ENCODE measurements at regions not wholly inside any gene's neighbourhood (a gene's known extent, or its start where the extent isn't known, plus 50 kb on each side); places are given as distances from the start of the nearest gene placed in this dataset.

- DNase-seq, result no peak
Observed at GRCh38 chr4:157961229-157961990, 211.4 kb downstream of the GASK1B start.

GRCh38 chr4:157957905-157958304, 214.9 kb downstream of the GASK1B start:
- no peak for DNase-seq

DNA sequence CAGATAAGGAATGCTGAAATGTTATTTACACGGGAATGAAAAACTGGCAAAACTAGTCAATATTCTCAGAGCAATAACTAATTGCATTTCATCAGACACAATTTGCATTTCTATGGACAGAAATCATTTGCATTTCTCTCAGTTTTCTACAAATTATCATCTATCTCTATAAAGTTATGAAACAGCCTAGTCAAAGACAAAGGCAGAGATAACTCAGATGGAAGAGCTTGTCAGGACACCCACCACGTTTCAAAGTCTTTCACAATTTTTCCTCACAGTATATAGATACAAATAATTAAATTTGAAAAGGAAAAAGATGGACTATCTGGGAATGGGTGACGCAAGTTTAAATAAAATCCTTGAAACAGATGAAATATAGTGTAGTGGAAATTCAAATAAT, 230.8 kb downstream of the GASK1B start:
- DNase-seq, result no peak

GRCh38 chr4:157934151-157934550, 238.7 kb downstream of the GASK1B start:
- no peak for DNase-seq

- DNase-seq, result no peak
Observed at GRCh38 chr4:157932936-157933335, 239.9 kb downstream of the GASK1B start.

- DNase-seq, result no peak
Observed at GRCh38 chr4:157929486-157929885, 243.3 kb downstream of the GASK1B start.

GRCh38 chr4:157918036-157918832, 254.6 kb downstream of the GASK1B start:
- DNase-seq, result no peak

DNA sequence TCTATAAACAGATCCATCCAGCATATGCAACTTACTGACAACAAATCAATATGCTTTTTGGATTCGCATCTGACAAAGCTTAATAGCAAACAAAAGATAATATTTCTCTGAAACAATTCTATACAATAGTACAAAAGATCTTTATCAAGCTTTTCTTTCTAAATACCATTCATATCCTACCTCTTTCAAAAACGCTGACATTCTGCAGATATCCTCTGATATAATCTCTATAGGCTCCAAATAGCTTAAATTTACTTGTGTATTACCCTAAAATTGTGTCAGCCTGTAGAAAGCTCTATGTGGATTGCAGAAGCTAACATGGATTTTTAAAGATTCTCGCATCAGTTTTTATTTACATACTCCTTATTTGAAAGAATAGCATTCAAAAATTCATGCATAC, 260.6 kb downstream of the GASK1B start:
- no peak for DNase-seq

GRCh38 chr4:157911662-157912061, 261.2 kb downstream of the GASK1B start:
- DNase-seq, result no peak

DNA sequence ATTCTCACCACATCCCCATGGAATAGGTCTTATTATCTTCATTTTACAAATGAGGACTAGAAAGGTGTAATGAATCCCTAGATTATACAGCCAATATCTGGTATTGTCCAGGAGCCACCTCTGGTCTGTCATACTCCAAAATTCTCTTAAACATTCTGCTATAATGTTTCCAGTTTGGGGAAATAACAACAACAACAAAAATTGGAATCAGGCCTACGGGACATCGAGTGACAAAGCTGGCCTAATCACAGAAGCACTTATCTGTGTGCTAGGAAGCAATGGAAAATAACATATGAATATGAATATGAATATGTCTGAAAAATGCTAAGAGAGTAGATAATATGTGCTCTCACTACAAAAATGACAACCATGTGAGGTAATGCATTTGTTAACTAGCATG, 264.1 kb downstream of the GASK1B start:
- no peak for DNase-seq

- no peak for DNase-seq
Observed at GRCh38 chr4:157908031-157908430, 264.8 kb downstream of the GASK1B start.

DNA sequence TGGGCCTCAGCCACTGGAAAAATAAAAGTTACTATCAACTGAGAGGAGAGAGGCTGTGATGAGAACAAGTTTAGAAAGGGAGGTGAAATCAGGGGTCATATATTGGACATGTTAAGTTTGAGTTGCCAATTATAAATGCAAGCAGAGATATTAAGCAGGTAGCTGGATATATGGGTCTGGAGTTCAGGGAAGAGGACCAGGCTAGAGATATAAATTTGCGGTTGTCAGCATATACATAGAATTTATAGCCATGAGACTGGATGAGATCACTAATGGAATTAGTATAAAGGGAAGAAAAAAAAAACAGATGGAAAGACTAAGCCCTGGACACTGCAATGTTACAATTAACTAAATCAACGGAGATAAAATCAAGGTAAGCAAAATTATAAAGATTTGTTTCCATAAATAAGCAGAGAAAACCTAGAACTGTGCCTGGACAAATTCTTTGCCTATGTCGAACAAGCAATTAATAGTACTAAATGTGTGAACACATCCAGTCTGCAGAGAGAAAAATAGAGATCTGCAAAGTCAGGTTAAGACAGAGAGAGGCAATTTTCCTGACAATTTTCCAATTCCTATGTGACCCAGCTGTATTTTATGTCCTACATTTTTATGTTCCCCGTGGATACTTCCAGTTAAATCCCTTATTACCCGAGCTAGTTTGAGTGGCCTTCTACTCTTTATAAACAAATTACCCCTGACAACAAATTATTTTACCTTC, 265.4 kb downstream of the GASK1B start:
- DNase-seq, result no peak

- no peak for DNase-seq
Observed at GRCh38 chr4:157898836-157899605, 273.8 kb downstream of the GASK1B start.

DNA sequence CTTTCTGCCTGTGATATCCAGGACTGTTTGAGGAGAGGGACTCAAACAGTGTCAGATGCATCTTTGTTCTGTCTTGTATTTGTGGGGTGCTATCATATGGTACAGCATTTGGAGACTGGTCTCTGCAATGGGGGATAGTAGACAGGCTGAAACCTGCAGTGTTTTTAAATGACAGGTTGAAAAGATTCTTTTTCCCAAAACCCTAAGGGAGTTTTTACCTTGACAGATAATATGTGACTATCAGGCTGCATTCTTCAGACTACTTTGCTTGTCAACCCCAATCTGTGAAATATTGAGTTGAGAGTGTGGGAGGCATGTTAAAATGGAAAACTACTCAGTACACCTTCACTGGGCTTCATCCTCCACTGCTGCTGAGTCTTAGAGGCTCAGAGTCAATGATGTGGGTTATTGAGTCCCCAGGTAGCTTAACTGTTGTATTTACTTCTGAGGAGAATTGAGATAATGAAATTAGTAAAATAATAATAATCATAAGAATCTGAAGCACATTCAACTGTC, 274.9 kb downstream of the GASK1B start:
- no peak for DNase-seq

DNA sequence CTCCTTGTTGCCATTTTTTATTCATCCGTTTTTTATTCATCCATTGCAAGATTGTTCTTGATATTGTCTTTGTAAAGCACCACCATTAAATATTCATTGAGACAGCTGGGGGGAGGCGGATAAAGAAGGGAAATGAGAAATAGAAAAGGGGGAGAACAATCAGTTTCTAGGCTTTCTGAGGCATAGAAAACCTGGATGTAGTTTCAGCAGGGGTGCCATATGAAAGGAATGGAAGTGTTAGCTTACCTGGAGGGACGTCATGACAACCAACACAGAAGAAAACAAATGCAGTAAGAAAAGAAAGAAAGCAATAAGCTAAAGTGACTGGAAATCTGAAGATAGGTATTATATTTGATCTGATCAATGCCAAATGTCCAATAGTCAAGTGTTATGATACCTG, 276.1 kb downstream of the GASK1B start:
- DNase-seq, result no peak

GRCh38 chr4:157895205-157895604, 277.6 kb downstream of the GASK1B start:
- no peak for DNase-seq

DNA sequence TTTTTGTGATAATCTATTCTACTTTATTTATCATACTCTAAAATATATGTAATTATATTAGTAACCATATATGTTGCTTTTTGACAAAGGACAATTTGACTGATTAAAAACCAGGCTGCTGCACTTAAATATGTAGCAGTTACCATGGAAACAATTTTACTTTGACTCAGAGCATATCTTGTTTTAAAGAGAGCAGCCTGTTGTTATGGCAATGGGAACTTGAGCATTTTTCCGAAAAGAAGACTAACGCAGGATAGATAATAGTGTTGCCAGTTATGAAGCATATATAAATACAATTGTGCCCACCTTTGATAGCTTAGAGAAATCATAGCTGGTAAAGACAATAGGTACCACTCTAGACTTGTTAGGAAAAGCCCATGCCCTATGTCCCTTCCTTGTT, 283.0 kb downstream of the GASK1B start:
- no peak for DNase-seq

DNA sequence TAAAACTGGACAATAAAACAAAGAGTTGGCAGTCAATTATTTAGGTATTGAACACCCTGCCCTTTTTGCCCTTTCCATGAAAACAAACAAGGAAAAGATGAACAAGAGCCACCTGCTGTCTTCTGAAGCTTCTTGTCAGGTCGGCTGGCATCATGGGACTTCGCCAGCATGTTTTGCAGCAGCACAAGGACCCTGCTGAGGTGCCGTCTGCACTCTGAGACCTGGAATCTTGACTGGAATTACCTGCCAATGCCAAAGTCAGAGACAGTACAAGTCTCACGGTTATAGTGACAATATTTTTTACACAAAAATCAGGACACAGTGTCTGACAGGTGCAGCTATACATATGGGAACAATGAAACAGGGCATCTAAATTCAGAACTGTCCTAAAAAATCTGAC, 284.5 kb downstream of the GASK1B start:
- DNase-seq, result no peak

DNA sequence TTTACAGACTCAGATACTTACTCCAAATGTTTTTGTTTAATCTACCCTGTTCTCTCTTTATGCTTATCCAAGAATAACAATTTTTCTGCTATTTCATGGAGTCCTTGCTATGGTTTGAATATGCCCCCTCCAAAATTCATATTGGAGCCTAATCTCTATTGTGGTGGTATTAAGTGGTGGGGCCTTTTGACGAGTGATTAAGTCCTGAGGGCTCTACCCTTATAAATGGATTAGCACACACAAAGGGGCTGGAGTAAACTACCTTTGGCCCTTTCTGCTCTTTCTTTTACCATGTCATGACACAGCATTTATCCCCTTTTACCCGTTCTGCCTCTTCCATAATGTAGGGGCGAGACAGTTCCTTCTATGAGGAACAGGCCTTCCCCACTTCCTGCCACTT, 285.5 kb downstream of the GASK1B start:
- no peak for DNase-seq

DNA sequence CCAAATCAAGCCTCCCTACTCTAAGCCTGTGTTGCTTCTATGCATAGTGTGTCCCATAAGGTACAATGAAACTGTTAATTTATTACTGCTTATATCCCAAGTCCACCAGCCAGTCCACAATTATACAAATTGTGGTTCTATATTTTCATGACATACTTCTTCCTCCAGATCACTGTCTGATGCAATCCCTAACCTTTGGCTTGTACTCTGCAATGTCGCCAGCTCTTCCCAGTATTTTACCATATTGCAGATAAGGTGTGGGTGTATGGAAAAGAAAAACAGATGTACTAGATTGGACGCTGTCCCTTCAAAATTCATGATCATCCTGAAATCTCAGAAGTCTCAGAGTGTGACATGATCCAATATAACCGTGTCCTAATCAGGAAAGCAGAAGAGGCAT, 286.2 kb downstream of the GASK1B start:
- no peak for DNase-seq

DNA sequence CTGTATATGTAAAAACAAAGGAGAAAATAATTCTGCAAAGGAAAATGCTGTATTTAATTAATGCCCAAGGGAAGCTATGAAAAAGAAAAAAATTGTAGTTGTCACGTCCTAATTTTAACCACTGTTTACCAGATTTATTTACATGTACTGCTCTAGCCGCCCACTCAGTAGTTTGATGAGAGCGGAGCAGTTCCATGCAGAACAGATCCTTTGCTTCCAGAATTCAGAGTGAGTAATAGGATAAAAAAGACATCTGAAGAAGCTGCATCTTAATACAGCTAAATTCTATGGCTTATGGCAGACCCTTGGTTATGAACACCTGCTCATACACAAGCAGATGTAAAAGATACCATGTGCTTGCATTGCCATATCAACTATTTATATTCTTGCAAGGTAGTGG, 287.0 kb downstream of the GASK1B start:
- no peak for DNase-seq

GRCh38 chr4:157882901-157883300, 289.9 kb downstream of the GASK1B start:
- DNase-seq, result no peak

- no peak for DNase-seq
Observed at GRCh38 chr4:157880761-157881160, 292.1 kb downstream of the GASK1B start.

All from activated CD4-positive, alpha-beta T cell treated with anti-CD3 and anti-CD28 coated beads, Interleukin-2, amount 50 U/mL, for 4 hours (primary cell).